Panc1 (cell line): ENCODE measurements at regions not wholly inside any gene's neighbourhood (a gene's known extent, or its start where the extent isn't known, plus 50 kb on each side); places are given as distances from the start of the nearest gene placed in this dataset.
A peak's percentile ranks its signal among the peaks of the same experiment; 100 is the strongest.

ENCODE experiments used
- ATAC-seq: fragments of 200-7000 bp; cut with Tn5 transposase; 2 replicates; pipeline ENCODE4 v1.9.1; 2020; ENCODE audit warnings: mild to moderate bottlenecking, moderate library complexity
- BruUV-seq: library from RNA; stranded (reverse); fragments of 400-500 nt; replicated peaks from 2 replicates; lab custom pipeline; 2021; lab: Mats Ljungman, UMichigan
- CTCF ChIA-PET: fragments of 300-600 bp; sonication (Branson Sonifier 250); formaldehyde crosslinking; loops from one replicate; lab custom pipeline; 2022; ENCODE audit warnings: antibody characterized with exemption; lab: Charles Lee
- POLR2A ChIA-PET: fragments of 300-600 bp; sonication (Branson Sonifier 250); formaldehyde crosslinking; loops from one replicate; lab custom pipeline; 2022; ENCODE audit warnings: antibody characterized with exemption; lab: Charles Lee
- DNase-seq: peaks from one replicate; pipeline ENCODE4 v3.0.0-alpha.2; 2010; ENCODE audit warnings: low read depth, low spot score
- H3K27ac ChIP-seq: 2 replicates; pipeline ENCODE4 v1.5.1; 2011; ENCODE audit warnings: mild to moderate bottlenecking, low read length, inconsistent platforms
- H3K27me3 ChIP-seq: fragments of 200-500 bp; sonication (Bioruptor generic); 2 replicates; pipeline ENCODE4 v1.6.0; 2014; ENCODE audit warnings: low read length, inconsistent platforms; ENCODE audit not compliant: control insufficient read depth, insufficient read depth
- H3K36me3 ChIP-seq: fragments of 200-500 bp; sonication (Bioruptor generic); 2 replicates; pipeline ENCODE4 v1.5.1; 2014; ENCODE audit warnings: inconsistent platforms, mild to moderate bottlenecking, low read length, moderate library complexity; ENCODE audit not compliant: control insufficient read depth, insufficient read depth
- H3K4me1 ChIP-seq: 2 replicates; pipeline ENCODE4 v1.5.1; 2011; ENCODE audit warnings: inconsistent platforms, mild to moderate bottlenecking, low read length, moderate library complexity; ENCODE audit not compliant: control insufficient read depth, insufficient read depth
- H3K4me3 ChIP-seq, 2 experiments: 2 replicates each; pipeline ENCODE4 v1.5.1; 2011 to 2012; ENCODE audit warnings: low read depth in 2 of 2, low read length in 2 of 2, mild to moderate bottlenecking in 2 of 2, inconsistent platforms in 1 of 2, moderate library complexity in 1 of 2
- H3K9me3 ChIP-seq: fragments of 200-500 bp; sonication (Bioruptor generic); 2 replicates; pipeline ENCODE4 v1.5.1; 2014; ENCODE audit warnings: low read depth, mild to moderate bottlenecking, inconsistent platforms, low read length, moderate library complexity; ENCODE audit not compliant: control insufficient read depth, insufficient read depth
- POLR2AphosphoS5 ChIP-seq: IDR thresholded peaks from 2 replicates; pipeline ENCODE4 v1.6.1; 2012; ENCODE audit warnings: mild to moderate bottlenecking, low read depth, low read length, moderate library complexity
- SIN3A ChIP-seq: IDR thresholded peaks from 2 replicates; pipeline ENCODE4 v1.6.1; 2012; ENCODE audit warnings: low read depth, mild to moderate bottlenecking, low read length, moderate library complexity, borderline replicate concordance; ENCODE audit not compliant: insufficient read depth
- TCF7L2 ChIP-seq: IDR thresholded peaks from 2 replicates; pipeline ENCODE4 v1.6.1; 2011; ENCODE audit warnings: mild to moderate bottlenecking, low read depth, low read length, inconsistent platforms
- in situ Hi-C: cut with HindIII; loops from 2 replicates; pipeline ENCODE4 v1.10.0; 2016; ENCODE audit warnings: low sequenced_read_pairs, low pct_unique_long_range_greater_than_20kb
- intact Hi-C: fragments of 100-400 bp; cut with micrococcal nuclease; formaldehyde crosslinking; loops from one replicate; pipeline ENCODE4 v1.10.0; 2022; ENCODE audit not compliant: unreplicated experiment
- TF ChIP-seq, protein P1 (sequence below): fragments of 450-650 bp; IDR thresholded peaks from 2 replicates; pipeline ENCODE4 v1.5.1; 2017; ENCODE audit warnings: mild to moderate bottlenecking
- TF ChIP-seq, protein P2 (sequence below), 2 experiments: IDR thresholded peaks; 2 replicates each; pipeline ENCODE4 v1.6.1; 2011 to 2012; ENCODE audit warnings: low read depth in 2 of 2, control low read depth in 1 of 2, low read length in 1 of 2, mild to moderate bottlenecking in 1 of 2, moderate library complexity in 1 of 2; ENCODE audit not compliant: insufficient read depth in 1 of 2

DNA sequence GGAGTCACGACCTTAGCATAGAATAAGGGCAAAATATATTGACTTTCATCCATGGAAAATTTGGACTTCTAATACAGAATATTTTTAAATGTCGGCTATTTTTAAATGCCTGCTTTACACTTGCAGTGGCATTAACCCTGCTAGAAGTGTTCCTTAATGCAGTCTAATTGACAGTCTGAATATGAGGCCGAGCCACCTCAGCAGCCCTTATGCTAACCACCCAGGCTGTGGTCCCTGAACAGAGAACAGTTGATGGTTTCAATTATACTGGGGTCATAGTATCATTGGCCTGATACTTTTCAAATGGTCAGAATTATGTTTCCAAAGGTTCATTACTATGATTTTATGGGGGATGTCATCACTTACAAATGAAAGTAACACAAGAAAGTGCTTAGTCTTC, 764.7 kb upstream of the SLITRK1 start:
- Histone ChIP-seq H3K4me3 (no peak overlapping the region), H3K9me3 (no peaks in the 10 kb centered on the region), H3K36me3 (no peaks in the 10 kb centered on the region), H3K27ac (no peak overlapping the region), H3K27me3 (no peaks in the 10 kb centered on the region), H3K4me1 (no peaks in the 10 kb centered on the region)
- CTCF ChIA-PET, result no interaction called here
- in situ Hi-C loops, result no loop called here
- no TSS peak for BruUV-seq
- intact Hi-C loops, result no loop called here
- no peak for ATAC-seq
- POLR2A ChIA-PET, result no interaction called here
- no peak for DNase-seq
- TF ChIP-seq, protein P1, sequence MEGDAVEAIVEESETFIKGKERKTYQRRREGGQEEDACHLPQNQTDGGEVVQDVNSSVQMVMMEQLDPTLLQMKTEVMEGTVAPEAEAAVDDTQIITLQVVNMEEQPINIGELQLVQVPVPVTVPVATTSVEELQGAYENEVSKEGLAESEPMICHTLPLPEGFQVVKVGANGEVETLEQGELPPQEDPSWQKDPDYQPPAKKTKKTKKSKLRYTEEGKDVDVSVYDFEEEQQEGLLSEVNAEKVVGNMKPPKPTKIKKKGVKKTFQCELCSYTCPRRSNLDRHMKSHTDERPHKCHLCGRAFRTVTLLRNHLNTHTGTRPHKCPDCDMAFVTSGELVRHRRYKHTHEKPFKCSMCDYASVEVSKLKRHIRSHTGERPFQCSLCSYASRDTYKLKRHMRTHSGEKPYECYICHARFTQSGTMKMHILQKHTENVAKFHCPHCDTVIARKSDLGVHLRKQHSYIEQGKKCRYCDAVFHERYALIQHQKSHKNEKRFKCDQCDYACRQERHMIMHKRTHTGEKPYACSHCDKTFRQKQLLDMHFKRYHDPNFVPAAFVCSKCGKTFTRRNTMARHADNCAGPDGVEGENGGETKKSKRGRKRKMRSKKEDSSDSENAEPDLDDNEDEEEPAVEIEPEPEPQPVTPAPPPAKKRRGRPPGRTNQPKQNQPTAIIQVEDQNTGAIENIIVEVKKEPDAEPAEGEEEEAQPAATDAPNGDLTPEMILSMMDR, result no peak
- TF ChIP-seq SIN3A (no peak), POLR2AphosphoS5 (no peak), TCF7L2 (no peak)
- TF ChIP-seq, protein P2, sequence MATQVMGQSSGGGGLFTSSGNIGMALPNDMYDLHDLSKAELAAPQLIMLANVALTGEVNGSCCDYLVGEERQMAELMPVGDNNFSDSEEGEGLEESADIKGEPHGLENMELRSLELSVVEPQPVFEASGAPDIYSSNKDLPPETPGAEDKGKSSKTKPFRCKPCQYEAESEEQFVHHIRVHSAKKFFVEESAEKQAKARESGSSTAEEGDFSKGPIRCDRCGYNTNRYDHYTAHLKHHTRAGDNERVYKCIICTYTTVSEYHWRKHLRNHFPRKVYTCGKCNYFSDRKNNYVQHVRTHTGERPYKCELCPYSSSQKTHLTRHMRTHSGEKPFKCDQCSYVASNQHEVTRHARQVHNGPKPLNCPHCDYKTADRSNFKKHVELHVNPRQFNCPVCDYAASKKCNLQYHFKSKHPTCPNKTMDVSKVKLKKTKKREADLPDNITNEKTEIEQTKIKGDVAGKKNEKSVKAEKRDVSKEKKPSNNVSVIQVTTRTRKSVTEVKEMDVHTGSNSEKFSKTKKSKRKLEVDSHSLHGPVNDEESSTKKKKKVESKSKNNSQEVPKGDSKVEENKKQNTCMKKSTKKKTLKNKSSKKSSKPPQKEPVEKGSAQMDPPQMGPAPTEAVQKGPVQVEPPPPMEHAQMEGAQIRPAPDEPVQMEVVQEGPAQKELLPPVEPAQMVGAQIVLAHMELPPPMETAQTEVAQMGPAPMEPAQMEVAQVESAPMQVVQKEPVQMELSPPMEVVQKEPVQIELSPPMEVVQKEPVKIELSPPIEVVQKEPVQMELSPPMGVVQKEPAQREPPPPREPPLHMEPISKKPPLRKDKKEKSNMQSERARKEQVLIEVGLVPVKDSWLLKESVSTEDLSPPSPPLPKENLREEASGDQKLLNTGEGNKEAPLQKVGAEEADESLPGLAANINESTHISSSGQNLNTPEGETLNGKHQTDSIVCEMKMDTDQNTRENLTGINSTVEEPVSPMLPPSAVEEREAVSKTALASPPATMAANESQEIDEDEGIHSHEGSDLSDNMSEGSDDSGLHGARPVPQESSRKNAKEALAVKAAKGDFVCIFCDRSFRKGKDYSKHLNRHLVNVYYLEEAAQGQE (IDR thresholded peaks at IDR 0.05; ENCODE audit: insufficient read depth in 1 of 2, low read depth in 2 of 2, low read length in 1 of 2), result no peak

DNA sequence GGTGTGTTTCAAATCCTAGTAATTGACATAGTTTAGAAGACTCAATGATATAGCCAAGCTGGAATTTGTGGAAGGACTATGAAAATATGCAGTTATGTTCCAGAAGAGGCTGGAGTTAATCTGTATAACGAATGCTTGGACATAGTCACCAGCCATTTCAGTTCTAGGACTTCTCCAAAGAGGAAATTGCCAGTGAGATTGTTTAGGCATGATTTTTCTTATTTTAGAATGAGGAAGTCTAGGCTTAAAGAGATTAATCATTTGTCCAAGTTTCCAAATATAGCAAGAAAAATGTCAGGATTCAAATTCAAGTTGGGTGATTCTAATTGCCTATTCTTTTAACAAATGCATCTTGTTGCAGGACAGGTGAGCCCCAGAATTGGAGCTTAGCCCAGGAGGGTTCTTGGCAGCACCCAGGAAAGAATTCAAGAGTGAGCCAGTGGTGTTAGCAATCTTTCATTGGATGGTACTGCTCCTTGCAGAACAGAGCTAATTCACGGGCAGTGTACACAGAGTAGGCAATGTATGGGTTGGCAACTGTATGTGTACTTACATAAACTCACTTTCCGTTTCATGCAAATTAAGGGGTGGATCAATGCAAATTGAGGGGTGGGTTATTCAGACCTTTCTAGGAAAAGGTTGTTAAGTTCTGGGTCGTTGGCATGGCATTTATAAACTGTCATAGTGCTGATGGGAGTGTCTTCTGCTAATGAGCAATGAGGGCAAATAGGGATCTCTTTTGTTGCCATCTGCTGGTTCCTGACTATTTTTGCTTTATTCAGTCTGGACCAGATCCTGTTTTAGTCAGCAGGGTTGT, 763.1 kb upstream of the SLITRK1 start:
- no TSS peak for BruUV-seq
- H3K36me3 ChIP-seq, result no peaks in the 10 kb centered on the region
- no peaks in the 10 kb centered on the region for H3K4me1 ChIP-seq
- TF ChIP-seq, protein P1, result 0 out of 2 replicates have a peak, but pooled peaks have one; percentile 9
- TF ChIP-seq, protein P2 (IDR thresholded peaks at IDR 0.05; ENCODE audit: insufficient read depth in 1 of 2, low read depth in 2 of 2, low read length in 1 of 2), result no peak
- H3K27me3 ChIP-seq, result no peaks in the 10 kb centered on the region
- POLR2A ChIA-PET, result no interaction called here
- intact Hi-C loops (no loop called here), in situ Hi-C loops (no loop called here)
- H3K4me3 ChIP-seq, result no peak overlapping the region
- DNase-seq, result no peak
- H3K9me3 ChIP-seq, result no peaks in the 10 kb centered on the region
- CTCF ChIA-PET, result no interaction called here
- ATAC-seq, result no peak
- no peak overlapping the region for H3K27ac ChIP-seq
